Body of pancreas (tissue), 4 donors: ENCODE measurements at regions not wholly inside any gene's neighbourhood (a gene's known extent, or its start where the extent isn't known, plus 50 kb on each side); places are given as distances from the start of the nearest gene placed in this dataset.

ENCODE experiments used
- ATAC-seq: fragments of 150-250 bp; one replicate; pipeline ENCODE4 v1.9.1; 2016
- DNase-seq, 4 donors: peaks; one replicate each; pipeline ENCODE4 v3.0.0-alpha.2; 2019
- H3K27ac ChIP-seq, 4 donors: fragments of 200-600 bp; sonication (generic); 1 replicate in 3 of 4; 2 replicates in 1 of 4; pipeline versions ENCODE4 v1.5.1 to v1.6.1; 2016 to 2019; ENCODE audit warnings: mild to moderate bottlenecking in 1 of 4, mixed read lengths in 1 of 4, moderate library complexity in 1 of 4
- H3K27me3 ChIP-seq, 2 donors: fragments of 200-600 bp; sonication (generic); one replicate each; pipeline ENCODE4 v1.6.0; 2016; ENCODE audit warnings: mild to moderate bottlenecking in 1 of 2
- H3K36me3 ChIP-seq, 2 donors: fragments of 200-600 bp; sonication (generic); replicated peaks in 1 of 2; 2 replicates each; pipeline ENCODE4 v1.5.1; 2016; ENCODE audit warnings: low read depth in 2 of 2; ENCODE audit not compliant: insufficient read depth in 1 of 2
- H3K4me1 ChIP-seq: fragments of 200-600 bp; sonication (generic); one replicate; pipeline ENCODE4 v1.6.0; 2016
- H3K4me3 ChIP-seq, 2 donors: fragments of 200-600 bp; sonication (generic); 1 replicate in 1 of 2; 2 replicates in 1 of 2; pipeline ENCODE4 v1.5.1; 2016 to 2019
- H3K9me3 ChIP-seq, 3 donors: fragments of 200-600 bp; sonication (generic); 1 replicate in 2 of 3; 2 replicates in 1 of 3; pipeline ENCODE4 v1.5.1; 2016
- CTCF ChIP-seq, 7 experiments: fragments of 450-650 bp in 4 of 7; fragments of 200-600 bp in 3 of 7; sonication (generic) in 3 of 7; IDR thresholded peaks; one replicate each; pipeline ENCODE4 v1.5.1; 2016 to 2019; ENCODE audit warnings: antibody characterized with exemption in 7 of 7
- POLR2A ChIP-seq, 3 donors: fragments of 450-650 bp; IDR thresholded peaks; one replicate each; pipeline ENCODE4 v1.6.1; 2016; ENCODE audit warnings: antibody characterized with exemption in 3 of 3, mild to moderate bottlenecking in 2 of 3
- WGBS, 2 donors: methylation state at CpG; one replicate each; pipeline ENCODE4 v1.1.5; 2017; 5-methylcytosine and 5-hydroxymethylcytosine counted together
- intact Hi-C: fragments of 100-400 bp; cut with DNase I; formaldehyde crosslinking; loops from one replicate; pipeline ENCODE4 v1.15.1; 2023

GRCh38 chr17:68804777-68805520 lies 150.2 kb downstream of the ABCA8 start:
- H3K4me3 ChIP-seq, result no peak overlapping the region
- no peaks in the 10 kb centered on the region for H3K36me3 ChIP-seq
- no peaks in the 10 kb centered on the region for H3K9me3 ChIP-seq
- H3K27ac ChIP-seq, result no peak overlapping the region
- TF ChIP-seq POLR2A (IDR thresholded peaks at IDR 0.05) (no peak), CTCF (IDR thresholded peaks at IDR 0.05) (no peak)
- H3K4me1 ChIP-seq, result no peaks in the 10 kb centered on the region
- WGBS, 2 donors, result 79 to 81% methylated on average over 1 of the region's 1 CpG
- no peaks in the 10 kb centered on the region for H3K27me3 ChIP-seq
- ATAC-seq (no peak), DNase-seq (no peak)
- intact Hi-C loops, result no loop called here

DNA sequence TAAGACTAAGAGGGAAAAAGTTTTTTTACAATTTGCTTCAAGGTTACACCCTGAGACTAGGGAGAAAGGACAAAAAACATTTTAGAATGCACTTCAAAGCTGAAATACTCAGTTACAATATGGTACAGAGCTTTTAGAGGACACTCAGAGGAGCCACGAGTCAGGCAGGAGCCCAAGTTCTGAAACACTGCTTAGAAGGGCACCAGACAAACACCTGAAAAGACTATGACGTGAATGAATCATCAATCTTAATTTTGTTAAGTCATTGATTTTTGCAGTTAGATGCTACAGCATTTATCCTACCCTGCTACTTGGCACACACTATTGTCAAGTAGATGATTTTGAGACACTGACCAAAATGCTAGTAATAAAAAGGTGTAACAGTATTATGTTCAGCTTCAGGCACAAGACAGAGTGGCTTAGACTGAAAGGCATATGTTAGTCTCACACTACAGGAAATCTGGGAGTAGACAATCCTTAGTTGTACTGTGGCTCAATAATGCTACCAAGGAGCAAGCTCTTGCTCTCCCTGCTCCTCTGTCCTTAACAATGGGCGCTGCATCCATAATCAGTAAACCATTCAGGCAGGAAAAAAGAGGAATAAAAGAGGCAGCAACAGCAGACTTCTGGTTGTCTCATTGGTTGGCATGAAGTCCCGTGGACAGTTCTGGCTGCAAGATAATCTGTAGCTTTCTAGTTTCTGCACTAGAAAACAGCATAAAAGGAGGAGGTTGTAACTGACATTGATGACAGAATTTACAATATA lies 151.8 kb downstream of the ABCA8 start:
- intact Hi-C loops, result no loop called here
- ATAC-seq (no peak), DNase-seq (no peak)
- Histone ChIP-seq H3K36me3 (no peaks in the 10 kb centered on the region), H3K4me1 (no peaks in the 10 kb centered on the region), H3K27me3 (no peaks in the 10 kb centered on the region), H3K4me3 (no peak overlapping the region), H3K9me3 (no peaks in the 10 kb centered on the region), H3K27ac (no peak overlapping the region)
- WGBS, 2 donors, result 57 to 60% methylated on average over 4 of the region's 4 CpGs
- no peak for TF ChIP-seq POLR2A (IDR thresholded peaks at IDR 0.05)
- no peak for TF ChIP-seq CTCF (IDR thresholded peaks at IDR 0.05)

- no peak for DNase-seq
- no peaks in the 10 kb centered on the region for H3K4me1 ChIP-seq
- H3K36me3 ChIP-seq, result no peaks in the 10 kb centered on the region
- H3K4me3 ChIP-seq, result no peak overlapping the region
- H3K27ac ChIP-seq, result no peak overlapping the region
- intact Hi-C loops, result no loop called here
- H3K27me3 ChIP-seq, result no peaks in the 10 kb centered on the region
- TF ChIP-seq CTCF (IDR thresholded peaks at IDR 0.05) (no peak), POLR2A (IDR thresholded peaks at IDR 0.05) (no peak)
- WGBS, 2 donors, result 84 to 88% methylated on average over 9 of the region's 9 CpGs
- ATAC-seq, result no peak
- no peaks in the 10 kb centered on the region for H3K9me3 ChIP-seq
Measured at GRCh38 chr17:68801335-68802247, 153.6 kb downstream of the ABCA8 start.

DNA sequence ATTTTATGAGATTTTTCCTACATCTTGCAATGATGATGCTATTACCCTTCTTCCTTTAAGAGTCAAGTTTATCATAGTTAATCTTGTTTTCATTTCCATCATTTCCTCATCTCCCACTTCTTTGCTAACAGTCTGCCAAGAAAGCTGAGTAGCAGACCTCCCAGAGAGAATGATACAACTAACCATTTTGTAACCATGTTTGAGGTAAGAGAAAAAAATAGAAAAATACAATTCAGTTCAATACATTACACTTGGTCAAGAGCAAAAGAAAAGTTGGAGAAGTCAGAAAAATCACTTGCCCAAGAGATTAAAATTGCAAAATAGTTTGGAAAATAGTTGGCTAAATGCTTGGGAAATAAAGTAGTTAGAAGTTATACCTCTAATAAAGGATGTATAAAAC lies 154.4 kb downstream of the ABCA8 start:
- DNase-seq, result no peak

More for the DNA sequence above, 154.4 kb downstream of the ABCA8 start:
- no peak overlapping the region for H3K4me3 ChIP-seq
- no peaks in the 10 kb centered on the region for H3K36me3 ChIP-seq
- TF ChIP-seq POLR2A (IDR thresholded peaks at IDR 0.05) (no peak), CTCF (IDR thresholded peaks at IDR 0.05) (no peak)
- no peaks in the 10 kb centered on the region for H3K9me3 ChIP-seq
- H3K27me3 ChIP-seq, result no peaks in the 10 kb centered on the region
- H3K4me1 ChIP-seq, result peaks cover 4% of the 10 kb centered on the region
- no peak for ATAC-seq
- intact Hi-C loops, result no loop called here
- no peak overlapping the region for H3K27ac ChIP-seq
